T-helper 17 cell (primary cell): ENCODE measurements at regions not wholly inside any gene's neighbourhood (a gene's known extent, or its start where the extent isn't known, plus 50 kb on each side); places are given as distances from the start of the nearest gene placed in this dataset.

Experiments
- ATAC-seq: fragments of 150-1000 bp; cut with Tn5 transposase; 2 replicates; pipeline ENCODE4 v1.10.0; 2021; ENCODE audit warnings: mild to moderate bottlenecking, moderate library complexity
- DNase-seq, 3 donors: peaks; one replicate each; pipeline versions ENCODE4 v3.0.0 to v3.0.0-alpha.2; 2020 to 2021
- H3K9me3 ChIP-seq: one replicate; pipeline ENCODE4 v1.7.0; 2013; ENCODE audit warnings: low read length, mild to moderate bottlenecking; ENCODE audit not compliant: control insufficient read depth, poor library complexity, severe bottlenecking
- H3K27ac Mint-ChIP-seq: one replicate; pipeline ENCODE4 v1.8.0; 2022; ENCODE audit warnings: mild to moderate bottlenecking, moderate library complexity, mixed read lengths
- H3K27me3 Mint-ChIP-seq: one replicate; pipeline ENCODE4 v1.8.0; 2022; ENCODE audit warnings: mixed read lengths
- H3K36me3 Mint-ChIP-seq: one replicate; pipeline ENCODE4 v1.8.0; 2022; ENCODE audit warnings: low read depth, mixed read lengths
- H3K4me1 Mint-ChIP-seq: one replicate; pipeline ENCODE4 v1.8.0; 2022; ENCODE audit warnings: mild to moderate bottlenecking, mixed read lengths
- H3K4me3 Mint-ChIP-seq: one replicate; pipeline ENCODE4 v1.8.0; 2022; ENCODE audit warnings: mild to moderate bottlenecking, moderate library complexity, mixed read lengths

GRCh38 chr6:95518630-95519227, 58.6 kb upstream of the MANEA start:
- H3K36me3 Mint-ChIP-seq: no peaks in the 10 kb centered on the region
- no peak overlapping the region for H3K27ac Mint-ChIP-seq
- DNase-seq (no peak), ATAC-seq (no peak)
- no peaks in the 10 kb centered on the region for H3K9me3 ChIP-seq
- H3K4me1 Mint-ChIP-seq: peaks cover 2% of the 10 kb centered on the region
- peaks cover 12% of the 10 kb centered on the region for H3K27me3 Mint-ChIP-seq
- H3K4me3 Mint-ChIP-seq: no peak overlapping the region

- no peak for ATAC-seq
- Mint-ChIP-seq H3K27me3 (peaks cover 12% of the 10 kb centered on the region), H3K4me1 (peaks cover 2% of the 10 kb centered on the region), H3K4me3 (no peak overlapping the region), H3K36me3 (no peaks in the 10 kb centered on the region), H3K27ac (no peak overlapping the region)
- DNase-seq: no peak
- H3K9me3 ChIP-seq: no peaks in the 10 kb centered on the region
Observed at GRCh38 chr6:95519228-95520037, 57.9 kb upstream of the MANEA start.

- ATAC-seq: no peak
- H3K4me1 Mint-ChIP-seq: peaks cover 2% of the 10 kb centered on the region
- H3K36me3 Mint-ChIP-seq: no peaks in the 10 kb centered on the region
- no peak overlapping the region for H3K4me3 Mint-ChIP-seq
- H3K9me3 ChIP-seq: no peaks in the 10 kb centered on the region
- H3K27me3 Mint-ChIP-seq: peaks cover 13% of the 10 kb centered on the region
- no peak overlapping the region for H3K27ac Mint-ChIP-seq
- no peak for DNase-seq
Observed at GRCh38 chr6:95521181-95521580, 56.2 kb upstream of the MANEA start.
